AG04449 (cell line): ENCODE measurements at regions not wholly inside any gene's neighbourhood (a gene's known extent, or its start where the extent isn't known, plus 50 kb on each side); places are given as distances from the start of the nearest gene placed in this dataset.

Experiments used
- CTCF ChIA-PET: fragments of 350-600 bp; formaldehyde crosslinking; extraction: SDS; loops from one replicate; lab custom pipeline; 2021; ENCODE audit warnings: antibody characterized with exemption; lab: Yijun Ruan, JAX
- POLR2A ChIA-PET: fragments of 400-600, 350-600 bp; formaldehyde crosslinking; extraction: SDS; loops from one replicate; lab custom pipeline; 2020; ENCODE audit warnings: antibody characterized with exemption, inconsistent platforms; lab: Yijun Ruan, JAX
- DNase-seq: peaks from one replicate; pipeline ENCODE4 v3.0.0-alpha.2; 2010; ENCODE audit warnings: low read depth, low spot score
- H3K4me3 ChIP-seq: 2 replicates; pipeline ENCODE4 v1.5.1; 2011; ENCODE audit warnings: low read depth, mild to moderate bottlenecking, control low read depth, low read length
- CTCF ChIP-seq: IDR thresholded peaks from one replicate; pipeline ENCODE4 v1.5.1; 2011; ENCODE audit warnings: mild to moderate bottlenecking, moderate library complexity, low read length, control low read depth, inconsistent platforms; ENCODE audit not compliant: insufficient read depth; ENCODE audit errors: missing control alignments

- DNase-seq: no peak
- ChIA-PET CTCF (no interaction called here), POLR2A (no interaction called here)
- no peak for TF ChIP-seq CTCF
- H3K4me3 ChIP-seq: no peak overlapping the region
Observed at GRCh38 chr10:64528294-64529002, 1007.2 kb downstream of the REEP3 start.

- ChIA-PET POLR2A (no interaction called here), CTCF (no interaction called here)
- DNase-seq: no peak
- H3K4me3 ChIP-seq: no peak overlapping the region
- no peak for TF ChIP-seq CTCF
Observed at GRCh38 chr10:64529003-64529350, 1007.8 kb downstream of the REEP3 start.

- H3K4me3 ChIP-seq: no peak overlapping the region
- TF ChIP-seq CTCF: no peak
- CTCF ChIA-PET: no interaction called here
- DNase-seq: no peak
- POLR2A ChIA-PET: no interaction called here
Observed at GRCh38 chr10:64534616-64535015, 1013.4 kb downstream of the REEP3 start.

- POLR2A ChIA-PET: no interaction called here
- no peak for DNase-seq
- no peak for TF ChIP-seq CTCF
- CTCF ChIA-PET: no interaction called here
- H3K4me3 ChIP-seq: no peak overlapping the region
Observed at GRCh38 chr10:64535131-64535867, 1014.1 kb downstream of the REEP3 start.

- no peak overlapping the region for H3K4me3 ChIP-seq
- POLR2A ChIA-PET: no interaction called here
- CTCF ChIA-PET: no interaction called here
- no peak for TF ChIP-seq CTCF
- DNase-seq: no peak
Observed at GRCh38 chr10:64537112-64537511, 1015.9 kb downstream of the REEP3 start.

GRCh38 chr10:64537928-64538327 lies 1016.7 kb downstream of the REEP3 start:
- no peak for TF ChIP-seq CTCF
- DNase-seq: no peak
- POLR2A ChIA-PET: no interaction called here
- CTCF ChIA-PET: no interaction called here
- no peak overlapping the region for H3K4me3 ChIP-seq
